ENCODE measurements at regions not wholly inside any gene's neighbourhood (a gene's known extent, or its start where the extent isn't known, plus 50 kb on each side); places are given as distances from the start of the nearest gene placed in this dataset.

DNA sequence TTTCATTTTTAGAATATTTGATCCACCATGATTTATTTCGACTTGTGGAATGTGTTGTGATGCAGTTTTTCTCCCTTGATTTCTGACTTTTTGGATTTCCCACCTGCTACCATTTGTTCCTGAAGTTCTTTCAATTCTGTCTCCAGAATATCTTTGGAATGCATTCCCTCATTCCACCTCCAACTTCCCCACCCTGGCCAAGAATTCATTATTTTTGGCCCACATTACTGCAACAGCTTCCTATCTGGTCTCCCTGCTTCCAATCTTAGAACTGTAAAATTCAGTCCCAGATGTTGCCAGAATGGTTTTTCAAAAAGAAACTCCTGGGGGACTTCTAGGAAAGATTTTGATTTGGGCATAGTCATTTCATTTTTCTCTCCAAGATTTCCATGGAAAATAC, 182.3 kb upstream of the HS3ST4 start:
- intact Hi-C loops (cut with micrococcal nuclease; ENCODE audit: unreplicated experiment), result no loop called here
- RAD21 ChIA-PET (ENCODE audit: unreplicated experiment), result no interaction called here

More for the DNA sequence above, 182.3 kb upstream of the HS3ST4 start:
- FAIRE-seq (no peak), ATAC-seq (no peak), DNase-seq (ENCODE audit: low read depth, low spot score) (no peak)
- BruUV-seq (replicated peaks), result no TSS peak
- Histone ChIP-seq H3K27me3 (replicated peaks in 1 of 2; ENCODE audit: control insufficient read depth in 2 of 2, insufficient read depth in 2 of 2, low read length in 1 of 2) (no peaks in the 10 kb centered on the region), H3K27ac (ENCODE audit: control insufficient read depth, insufficient read depth) (no peak overlapping the region), H3K9me3 (replicated peaks; ENCODE audit: control insufficient read depth, insufficient read depth, low read length) (no peaks in the 10 kb centered on the region), H3K79me2 (ENCODE audit: control insufficient read depth, insufficient read depth, low read length) (no peaks in the 10 kb centered on the region), H3K4me3 (no peak overlapping the region), H3K9ac (ENCODE audit: control insufficient read depth, insufficient read depth, low read length) (no peak overlapping the region), H3K4me2 (ENCODE audit: control insufficient read depth, insufficient read depth) (no peak overlapping the region), H3K36me3 (ENCODE audit: control insufficient read depth in 2 of 2, insufficient read depth in 2 of 2, low read length in 1 of 2) (no peaks in the 10 kb centered on the region), H3K4me1 (ENCODE audit: control insufficient read depth, insufficient read depth, low read length) (no peaks in the 10 kb centered on the region), H4K20me1 (ENCODE audit: control insufficient read depth, insufficient read depth) (no peaks in the 10 kb centered on the region), H2AFZ (ENCODE audit: control insufficient read depth, low read depth, low read length) (no peak overlapping the region)
- POLR2A ChIA-PET, result no interaction called here
- 0% methylated on average over 1 of the region's 1 CpG for WGBS (ENCODE audit: insufficient coverage, insufficient replicate concordance, low lambda C conversion rate, missing lambda C conversion rate)
- CTCF ChIA-PET, result no interaction called here
- no peak for TF ChIP-seq CREM (IDR thresholded peaks at IDR 0.05; ENCODE audit: low read depth)
- TF ChIP-seq ZBTB11 (CRISPR knock-in tag; IDR thresholded peaks at IDR 0.05), result no peak
- no peak for TF ChIP-seq BCLAF1 (IDR thresholded peaks at IDR 0.05)
- no peak for TF ChIP-seq NR2F1 (conservative IDR thresholded peaks at IDR 0.05)
- TF ChIP-seq JUNB (IDR thresholded peaks at IDR 0.05), result no peak
- no peak for TF ChIP-seq POLR2AphosphoS2 (IDR thresholded peaks at IDR 0.05; ENCODE audit: low read depth, low read length)
- TF ChIP-seq ZNF217 (IDR thresholded peaks at IDR 0.05), result no peak
- no peak for TF ChIP-seq SMAD1 (IDR thresholded peaks at IDR 0.05; ENCODE audit: low read depth, partially characterized antibody)
- TF ChIP-seq CBX3 (IDR thresholded peaks at IDR 0.05; ENCODE audit: borderline replicate concordance, low read depth), result no peak
- TF ChIP-seq ZSCAN29 (IDR thresholded peaks at IDR 0.05), result no peak
- no peak for TF ChIP-seq JUND (IDR thresholded peaks at IDR 0.05; ENCODE audit: low read depth, low read length)
- no peak for TF ChIP-seq GABPA (IDR thresholded peaks at IDR 0.05; ENCODE audit: low read depth)
- no peak for TF ChIP-seq LARP7 (IDR thresholded peaks at IDR 0.05)
- TF ChIP-seq MEF2A (IDR thresholded peaks at IDR 0.05; ENCODE audit: insufficient read depth, low read depth, low read length), result no peak
- SMC1A ChIA-PET (ENCODE audit: uncharacterized antibody, unreplicated experiment), result no interaction called here
- in situ Hi-C loops (cut with MboI), result no loop called here

Measured in GM12878 (cell line).